ENCODE measurements at regions not wholly inside any gene's neighbourhood (a gene's known extent, or its start where the extent isn't known, plus 50 kb on each side); places are given as distances from the start of the nearest gene placed in this dataset.

DNA sequence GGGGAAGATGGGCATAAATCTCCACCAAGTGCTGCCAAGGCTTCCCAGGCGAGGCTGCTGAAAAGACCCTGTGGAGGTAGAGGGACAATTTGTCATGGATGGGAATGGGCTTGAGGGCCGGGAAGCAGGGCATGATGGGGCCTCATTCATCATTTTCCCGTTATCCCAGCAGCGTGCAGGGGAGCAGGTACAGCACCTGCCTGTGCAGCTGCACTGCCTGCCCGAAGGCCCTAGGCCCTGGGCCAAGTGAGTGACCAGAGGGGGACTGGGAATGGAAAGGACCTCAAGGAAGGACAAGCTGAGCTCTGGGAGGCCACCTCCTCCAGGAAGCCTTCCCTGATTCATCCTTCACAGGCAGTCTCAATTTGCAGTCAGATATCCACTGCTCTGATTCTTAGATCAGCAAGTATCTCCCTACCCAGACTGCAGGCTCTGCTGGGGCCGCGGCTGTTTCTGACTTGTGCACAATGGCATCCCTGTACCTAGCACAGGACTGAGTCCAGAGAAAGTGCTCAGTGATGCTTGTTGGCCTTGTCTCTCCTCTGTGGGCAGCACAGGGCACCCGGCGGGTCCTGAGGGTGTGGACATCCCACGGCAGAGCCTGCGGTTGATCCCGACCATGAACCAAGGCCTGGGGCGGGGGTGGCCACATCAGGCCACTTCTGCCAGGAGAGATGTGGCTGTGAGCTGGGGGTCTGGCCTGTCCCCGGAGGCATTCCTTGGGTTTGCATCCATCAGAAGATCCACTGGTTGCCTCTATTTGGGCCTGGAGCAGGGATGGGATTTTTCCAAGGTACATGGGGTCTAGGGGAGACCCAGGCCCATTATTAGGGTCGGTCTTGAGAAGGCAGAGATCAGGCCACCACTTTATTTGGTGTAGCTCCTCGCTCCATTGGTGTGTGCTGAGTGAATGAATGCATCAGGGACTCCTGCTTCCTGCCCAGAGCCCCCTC, 167.3 kb upstream of the RTL1 start:
- POLR2A ChIA-PET = no interaction called here
- CTCF ChIA-PET = no interaction called here
- BruUV-seq (replicated peaks) = no TSS peak
- Histone ChIP-seq H4K20me1 (replicated peaks; ENCODE audit: control insufficient read depth, extremely low read depth, insufficient read depth, low read length) (no peaks in the 10 kb centered on the region), H3K9me1 (replicated peaks; ENCODE audit: control insufficient read depth, extremely low read depth, insufficient read depth, low read length) (no peaks in the 10 kb centered on the region), H3K4me3 (replicated peaks in 1 of 3; ENCODE audit: insufficient read depth in 1 of 3, low read depth in 1 of 3, low read length in 3 of 3) (no peak overlapping the region), H3K9me3 (replicated peaks; ENCODE audit: control insufficient read depth, insufficient read depth, low read length) (no peaks in the 10 kb centered on the region), H3K4me2 (ENCODE audit: insufficient read depth, low read length) (no peak overlapping the region), H3K79me2 (ENCODE audit: control insufficient read depth, insufficient read depth, low read length) (no peaks in the 10 kb centered on the region), H3K36me3 (ENCODE audit: control insufficient read depth in 2 of 2, extremely low read depth in 1 of 2, insufficient read depth in 2 of 2, low read length in 2 of 2) (peaks cover 0 to 2% of the 10 kb centered on the region in 2 experiments), H3K4me1 (ENCODE audit: control insufficient read depth, extremely low read depth, insufficient read depth, low read length) (peaks cover 45% of the 10 kb centered on the region), H3K9ac (replicated peaks; ENCODE audit: extremely low read depth, insufficient read depth, low read length) (no peak overlapping the region), H3K27ac (ENCODE audit: insufficient read depth, low read depth, low read length) (no peak overlapping the region), H3K27me3 (ENCODE audit: control insufficient read depth in 2 of 2, insufficient read depth in 2 of 2, low read length in 2 of 2) (no peaks in the 10 kb centered on the region), H2AFZ (ENCODE audit: low read depth, low read length) (no peak overlapping the region)
- intact Hi-C loops (cut with micrococcal nuclease) (loop anchor here (5.0 kb wide), 3 partner anchors 169 to 409 kb away; partner anchors contain the start of gene RTL1), dilution Hi-C loops (cut with MboI; ENCODE audit: extremely low pct_ligation_motif_present, low sequenced_read_pairs) (no loop called here)
- FAIRE-seq = no peak
- no peak for DNase-seq (ENCODE audit: low read depth, low spot score)
- TF ChIP-seq, protein P1, sequence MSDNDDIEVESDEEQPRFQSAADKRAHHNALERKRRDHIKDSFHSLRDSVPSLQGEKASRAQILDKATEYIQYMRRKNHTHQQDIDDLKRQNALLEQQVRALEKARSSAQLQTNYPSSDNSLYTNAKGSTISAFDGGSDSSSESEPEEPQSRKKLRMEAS (IDR thresholded peaks at IDR 0.05; ENCODE audit: insufficient read depth, insufficient read length) = no peak

DNA sequence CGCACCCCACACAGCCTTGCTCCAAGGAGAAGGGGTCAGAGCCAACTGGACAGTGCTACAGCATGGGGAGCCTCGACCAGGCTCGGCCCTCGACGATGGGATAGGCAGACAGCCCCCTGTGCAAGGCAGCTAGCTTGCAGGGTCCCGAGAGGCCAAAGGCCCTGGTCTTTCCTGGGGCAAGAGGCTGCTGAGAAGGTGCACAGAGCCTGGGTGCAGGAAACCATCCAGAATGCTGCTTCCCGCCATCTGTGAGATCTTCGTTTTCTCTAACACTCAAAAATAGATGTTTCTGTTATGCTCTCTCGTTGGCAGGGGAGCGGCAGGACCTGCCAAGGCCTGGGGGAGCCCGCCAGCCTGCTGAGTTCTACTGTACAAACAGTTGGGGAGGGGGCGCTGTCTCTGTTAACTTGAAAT, 168.0 kb upstream of the RTL1 start:
- TF ChIP-seq MYC (IDR thresholded peaks at IDR 0.05; ENCODE audit: low read depth, low read length) = no peak
- TF ChIP-seq, protein P1 (IDR thresholded peaks at IDR 0.05; ENCODE audit: insufficient read depth, insufficient read length) = no peak
- TF ChIP-seq, protein P2, sequence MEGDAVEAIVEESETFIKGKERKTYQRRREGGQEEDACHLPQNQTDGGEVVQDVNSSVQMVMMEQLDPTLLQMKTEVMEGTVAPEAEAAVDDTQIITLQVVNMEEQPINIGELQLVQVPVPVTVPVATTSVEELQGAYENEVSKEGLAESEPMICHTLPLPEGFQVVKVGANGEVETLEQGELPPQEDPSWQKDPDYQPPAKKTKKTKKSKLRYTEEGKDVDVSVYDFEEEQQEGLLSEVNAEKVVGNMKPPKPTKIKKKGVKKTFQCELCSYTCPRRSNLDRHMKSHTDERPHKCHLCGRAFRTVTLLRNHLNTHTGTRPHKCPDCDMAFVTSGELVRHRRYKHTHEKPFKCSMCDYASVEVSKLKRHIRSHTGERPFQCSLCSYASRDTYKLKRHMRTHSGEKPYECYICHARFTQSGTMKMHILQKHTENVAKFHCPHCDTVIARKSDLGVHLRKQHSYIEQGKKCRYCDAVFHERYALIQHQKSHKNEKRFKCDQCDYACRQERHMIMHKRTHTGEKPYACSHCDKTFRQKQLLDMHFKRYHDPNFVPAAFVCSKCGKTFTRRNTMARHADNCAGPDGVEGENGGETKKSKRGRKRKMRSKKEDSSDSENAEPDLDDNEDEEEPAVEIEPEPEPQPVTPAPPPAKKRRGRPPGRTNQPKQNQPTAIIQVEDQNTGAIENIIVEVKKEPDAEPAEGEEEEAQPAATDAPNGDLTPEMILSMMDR (IDR thresholded peaks at IDR 0.05; ENCODE audit: extremely low read depth in 1 of 2, insufficient read depth in 1 of 2, low read depth in 1 of 2, low read length in 2 of 2) = no peak
- TF ChIP-seq JUN (IDR thresholded peaks at IDR 0.05; ENCODE audit: borderline replicate concordance, insufficient read depth, insufficient read length, low read depth) = no peak
- no peak for TF ChIP-seq POLR2A (IDR thresholded peaks at IDR 0.05; ENCODE audit: low read depth, low read length)
- no peak for TF ChIP-seq POLR2AphosphoS5 (IDR thresholded peaks at IDR 0.05; ENCODE audit: insufficient read depth, low read depth, low read length)
- no peak for TF ChIP-seq EZH2 (IDR thresholded peaks at IDR 0.05; ENCODE audit: borderline replicate concordance, low read depth, low read length, severe bottlenecking)
- no peak for TF ChIP-seq GATA2 (IDR thresholded peaks at IDR 0.05; ENCODE audit: insufficient read depth, insufficient read length, low read depth, low read length)
- Histone ChIP-seq H3K4me3 (replicated peaks in 1 of 3; ENCODE audit: insufficient read depth in 1 of 3, low read depth in 1 of 3, low read length in 3 of 3) (no peak overlapping the region), H3K4me1 (ENCODE audit: control insufficient read depth, extremely low read depth, insufficient read depth, low read length) (peaks cover 46% of the 10 kb centered on the region), H2AFZ (ENCODE audit: low read depth, low read length) (no peak overlapping the region), H3K36me3 (ENCODE audit: control insufficient read depth in 2 of 2, extremely low read depth in 1 of 2, insufficient read depth in 2 of 2, low read length in 2 of 2) (peaks cover 0 to 2% of the 10 kb centered on the region in 2 experiments), H3K27ac (ENCODE audit: insufficient read depth, low read depth, low read length) (no peak overlapping the region), H3K9ac (replicated peaks; ENCODE audit: extremely low read depth, insufficient read depth, low read length) (no peak overlapping the region), H3K4me2 (ENCODE audit: insufficient read depth, low read length) (no peak overlapping the region), H3K27me3 (ENCODE audit: control insufficient read depth in 2 of 2, insufficient read depth in 2 of 2, low read length in 2 of 2) (no peaks in the 10 kb centered on the region), H3K79me2 (ENCODE audit: control insufficient read depth, insufficient read depth, low read length) (no peaks in the 10 kb centered on the region), H3K9me3 (replicated peaks; ENCODE audit: control insufficient read depth, insufficient read depth, low read length) (no peaks in the 10 kb centered on the region), H4K20me1 (replicated peaks; ENCODE audit: control insufficient read depth, extremely low read depth, insufficient read depth, low read length) (no peaks in the 10 kb centered on the region), H3K9me1 (replicated peaks; ENCODE audit: control insufficient read depth, extremely low read depth, insufficient read depth, low read length) (no peaks in the 10 kb centered on the region)
- dilution Hi-C loops (cut with MboI; ENCODE audit: extremely low pct_ligation_motif_present, low sequenced_read_pairs) (no loop called here), intact Hi-C loops (cut with micrococcal nuclease) (loop anchor here (5.0 kb wide), 3 partner anchors 169 to 409 kb away; partner anchors contain the start of gene RTL1)
- CTCF ChIA-PET = no interaction called here
- POLR2A ChIA-PET = no interaction called here
- no peak for DNase-seq (ENCODE audit: low read depth, low spot score)
- no TSS peak for BruUV-seq (replicated peaks)
- FAIRE-seq = no peak

Measured in endothelial cell of umbilical vein (primary cell).